ENCODE measurements at regions not wholly inside any gene's neighbourhood (a gene's known extent, or its start where the extent isn't known, plus 50 kb on each side); places are given as distances from the start of the nearest gene placed in this dataset.

DNA sequence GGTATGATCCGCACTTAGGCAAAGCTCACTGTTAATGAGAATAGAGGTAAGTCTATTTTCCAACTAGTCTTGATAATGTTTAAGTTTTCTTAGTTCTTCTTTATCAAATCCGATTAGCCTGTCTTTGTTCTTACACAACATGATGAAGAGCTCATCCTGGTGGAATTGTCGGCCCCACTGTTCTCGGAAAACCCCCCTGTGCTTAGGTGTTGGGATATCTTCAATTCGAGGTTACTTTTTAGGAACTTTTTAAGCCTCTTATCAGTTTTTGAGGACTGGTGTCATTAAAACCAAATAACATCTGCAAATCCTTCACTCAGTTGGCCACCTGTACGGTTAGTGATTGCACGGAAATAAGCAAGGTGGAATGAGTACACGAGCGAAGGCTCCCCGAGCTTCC is 60.7 kb upstream of the KIF26B start:
- no peak for TF ChIP-seq POLR2AphosphoS5 (IDR thresholded peaks at IDR 0.05; ENCODE audit: borderline replicate concordance, low read depth, low read length)
- no peak for TF ChIP-seq EZH2 (IDR thresholded peaks at IDR 0.05)

Measured in SK-N-MC (cell line).